GM12878 (cell line): ENCODE measurements at regions not wholly inside any gene's neighbourhood (a gene's known extent, or its start where the extent isn't known, plus 50 kb on each side); places are given as distances from the start of the nearest gene placed in this dataset.

ENCODE experiments used
- ATF2 ChIP-seq: IDR thresholded peaks from 2 replicates; pipeline ENCODE4 v1.6.1; 2012; ENCODE audit warnings: low read length, inconsistent platforms
- CHD2 ChIP-seq: IDR thresholded peaks from 2 replicates; pipeline ENCODE4 v1.6.1; 2011; ENCODE audit warnings: low read depth, low read length, improper control_type of control experiment, borderline replicate concordance
- CTCF ChIP-seq, 3 experiments: IDR thresholded peaks in 2 of 3; conservative IDR thresholded peaks in 1 of 3; 2 replicates each; pipeline ENCODE4 v1.5.1; 2011; ENCODE audit warnings: low read depth in 3 of 3, low read length in 3 of 3, mild to moderate bottlenecking in 3 of 3, control low read depth in 2 of 3, moderate library complexity in 2 of 3, inconsistent platforms in 1 of 3, mixed read lengths in 1 of 3; ENCODE audit not compliant: control insufficient read depth in 2 of 3, insufficient read depth in 1 of 3; ENCODE audit errors: extremely low read depth in 1 of 3
- HDAC2 ChIP-seq: fragments of 200-600 bp; sonication (generic); IDR thresholded peaks from 2 replicates; pipeline ENCODE4 v1.6.1; 2017
- POLR2AphosphoS5 ChIP-seq: IDR thresholded peaks from 2 replicates; pipeline ENCODE4 v1.6.1; 2011; ENCODE audit warnings: mild to moderate bottlenecking, low read length, inconsistent platforms
- ZBTB40 ChIP-seq: fragments of 450-650 bp; IDR thresholded peaks from 2 replicates; pipeline ENCODE4 v1.6.1; 2016; ENCODE audit warnings: mild to moderate bottlenecking, moderate library complexity, borderline replicate concordance

GRCh38 chr13:36570489-36570888, 103.3 kb upstream of the SERTM1 start:
- TF ChIP-seq POLR2AphosphoS5 (no peak), CHD2 (no peak), ZBTB40 (no peak), CTCF (IDR thresholded peaks at IDR 0.05 in 2 of 3, conservative IDR thresholded peaks at IDR 0.05 in 1 of 3; ENCODE audit: control insufficient read depth in 2 of 3, extremely low read depth in 1 of 3, insufficient read depth in 1 of 3, low read depth in 3 of 3, low read length in 3 of 3) (no peak), ATF2 (no peak), HDAC2 (no peak)
